HG03103 (cell line): ENCODE measurements at regions not wholly inside any gene's neighbourhood (a gene's known extent, or its start where the extent isn't known, plus 50 kb on each side); places are given as distances from the start of the nearest gene placed in this dataset.

ENCODE experiments used
- ATAC-seq: cut with Tn5 transposase; IDR thresholded peaks from one replicate; pipeline ENCODE4 v1.9.1; 2021; ENCODE audit warnings: low read depth; ENCODE audit not compliant: unreplicated experiment

GRCh38 chrY:8151561-8151960 lies 1185.7 kb upstream of the TSPY4 start:
- no peak for ATAC-seq

- no peak for ATAC-seq
Measured at GRCh38 chrY:8128578-8128977, 1208.7 kb upstream of the TSPY4 start.

- no peak for ATAC-seq
Measured at GRCh38 chrY:8125907-8126571, 1211.2 kb upstream of the TSPY4 start.

GRCh38 chrY:8121825-8122224 lies 1210.3 kb upstream of the AMELY start:
- ATAC-seq = no peak

GRCh38 chrY:8094429-8094828 lies 1182.9 kb upstream of the AMELY start:
- no peak for ATAC-seq

- no peak for ATAC-seq
Measured at GRCh38 chrY:8092926-8093325, 1181.4 kb upstream of the AMELY start.

- no peak for ATAC-seq
Measured at GRCh38 chrY:8085925-8086324, 1174.4 kb upstream of the AMELY start.

- no peak for ATAC-seq
Measured at GRCh38 chrY:8084192-8084591, 1172.6 kb upstream of the AMELY start.

GRCh38 chrY:8081151-8081550 lies 1169.6 kb upstream of the AMELY start:
- ATAC-seq = no peak

- no peak for ATAC-seq
Measured at GRCh38 chrY:8065220-8065619, 1153.7 kb upstream of the AMELY start.

- ATAC-seq = no peak
Measured at GRCh38 chrY:8064500-8064899, 1152.9 kb upstream of the AMELY start.

GRCh38 chrY:8063973-8064372 lies 1152.4 kb upstream of the AMELY start:
- no peak for ATAC-seq

- ATAC-seq = no peak
Measured at GRCh38 chrY:8058613-8059012, 1147.1 kb upstream of the AMELY start.

GRCh38 chrY:8051340-8051739 lies 1139.8 kb upstream of the AMELY start:
- no peak for ATAC-seq

- ATAC-seq = no peak
Measured at GRCh38 chrY:8041238-8041637, 1129.7 kb upstream of the AMELY start.

GRCh38 chrY:8036563-8036962 lies 1125.0 kb upstream of the AMELY start:
- ATAC-seq = no peak

- ATAC-seq = no peak
Measured at GRCh38 chrY:8035653-8036052, 1124.1 kb upstream of the AMELY start.

GRCh38 chrY:8034673-8035072 lies 1123.1 kb upstream of the AMELY start:
- ATAC-seq = no peak

- no peak for ATAC-seq
Measured at GRCh38 chrY:8033200-8033599, 1121.6 kb upstream of the AMELY start.

GRCh38 chrY:8020540-8020939 lies 1109.0 kb upstream of the AMELY start:
- ATAC-seq = no peak

GRCh38 chrY:8011515-8011914 lies 1100.0 kb upstream of the AMELY start:
- no peak for ATAC-seq

- ATAC-seq = peak; percentile 51
Measured at GRCh38 chrY:8004196-8004595, 1092.6 kb upstream of the AMELY start.

- no peak for ATAC-seq
Measured at GRCh38 chrY:7996726-7997125, 1085.2 kb upstream of the AMELY start.
